H1 (cell line): ENCODE measurements at regions not wholly inside any gene's neighbourhood (a gene's known extent, or its start where the extent isn't known, plus 50 kb on each side); places are given as distances from the start of the nearest gene placed in this dataset.

Experiments
- CTCF ChIA-PET: fragments of 300-600 bp; sonication (Branson Sonifier 250); formaldehyde crosslinking; loops from one replicate; lab custom pipeline; 2021; ENCODE audit not compliant: partially characterized antibody; lab: Charles Lee
- POLR2A ChIA-PET: fragments of 300-600 bp; sonication (Branson Sonifier 250); formaldehyde crosslinking; loops from one replicate; lab custom pipeline; 2021; ENCODE audit warnings: inconsistent platforms; ENCODE audit not compliant: partially characterized antibody; lab: Charles Lee
- DNase-seq, 2 experiments: peaks; one replicate each; pipeline versions ENCODE4 v3.0.0 to v3.0.0-alpha.2; 2010 to 2022; ENCODE audit warnings: low spot score in 2 of 2, low read depth in 1 of 2, mixed read lengths in 1 of 2
- FAIRE-seq: peaks from 2 replicates; lab custom pipeline; 2011; peaks lifted over from hg19 to GRCh38; lab: Jason Lieb, UNC
- H2AFZ ChIP-seq: 2 replicates; pipeline ENCODE4 v1.8.1; 2012; ENCODE audit warnings: low read length, inconsistent platforms
- H2AK5ac ChIP-seq: 2 replicates; pipeline ENCODE4 v1.6.1; 2013; ENCODE audit warnings: low read depth, low read length
- H2BK120ac ChIP-seq: replicated peaks from 2 replicates; pipeline ENCODE3; 2013; ENCODE audit warnings: low read depth, low read length, inconsistent platforms
- H2BK12ac ChIP-seq: 2 replicates; pipeline ENCODE4 v1.6.1; 2013; ENCODE audit warnings: low read depth, low read length
- H2BK15ac ChIP-seq: 2 replicates; pipeline ENCODE4 v1.6.1; 2013; ENCODE audit warnings: low read length
- H2BK20ac ChIP-seq: 2 replicates; pipeline ENCODE4 v1.6.1; 2013; ENCODE audit warnings: low read length
- H2BK5ac ChIP-seq: 2 replicates; pipeline ENCODE4 v1.6.1; 2013; ENCODE audit warnings: low read depth, low read length
- H3K14ac ChIP-seq: 2 replicates; pipeline ENCODE4 v1.6.1; 2013; ENCODE audit warnings: inconsistent platforms; ENCODE audit not compliant: insufficient read length
- H3K18ac ChIP-seq: 2 replicates; pipeline ENCODE4 v1.6.1; 2013; ENCODE audit warnings: low read length; ENCODE audit errors: extremely low read depth
- H3K23ac ChIP-seq: 2 replicates; pipeline ENCODE4 v1.6.1; 2013; ENCODE audit warnings: inconsistent platforms; ENCODE audit not compliant: insufficient read length
- H3K23me2 ChIP-seq: 2 replicates; pipeline ENCODE4 v1.6.1; 2013; ENCODE audit warnings: low read depth, low read length
- H3K27ac ChIP-seq: 2 replicates; pipeline ENCODE4 v1.6.1; 2011; ENCODE audit warnings: low read depth, low read length, inconsistent platforms
- H3K27me3 ChIP-seq, 4 experiments: replicated peaks in 1 of 4; 1 replicate in 1 of 4; 2 replicates in 3 of 4; pipeline versions ENCODE4 v1.6.1 to v1.8.1; 2011 to 2013; ENCODE audit warnings: low read length in 3 of 4, mild to moderate bottlenecking in 3 of 4, inconsistent platforms in 2 of 4, mixed read lengths in 2 of 4, moderate library complexity in 1 of 4; ENCODE audit not compliant: control insufficient read depth in 3 of 4, insufficient read depth in 3 of 4; ENCODE audit errors: extremely low read depth in 1 of 4
- H3K36me3 ChIP-seq, 4 experiments: 2 replicates each; pipeline versions ENCODE4 v1.6.1 to v1.8.1; 2011 to 2013; ENCODE audit warnings: mild to moderate bottlenecking in 4 of 4, low read length in 3 of 4, moderate library complexity in 2 of 4, control low read depth in 1 of 4, inconsistent platforms in 1 of 4; ENCODE audit not compliant: insufficient read depth in 4 of 4, control insufficient read depth in 2 of 4
- H3K4ac ChIP-seq: replicated peaks from 2 replicates; pipeline ENCODE3; 2013; ENCODE audit warnings: low read length, low read depth, mixed read lengths, inconsistent platforms; ENCODE audit not compliant: insufficient read length
- H3K4me1 ChIP-seq, 4 experiments: replicated peaks in 1 of 4; 1 replicate in 1 of 4; 2 replicates in 3 of 4; pipeline versions ENCODE4 v1.6.1 to v1.8.1; 2011 to 2013; ENCODE audit warnings: low read length in 3 of 4, inconsistent platforms in 2 of 4, mixed read lengths in 1 of 4; ENCODE audit not compliant: insufficient read depth in 4 of 4, control insufficient read depth in 3 of 4
- H3K4me2 ChIP-seq, 2 experiments: 2 replicates each; pipeline versions ENCODE4 v1.6.1 to v1.8.1; 2011 to 2013; ENCODE audit warnings: low read depth in 2 of 2, low read length in 2 of 2, control low read depth in 1 of 2, inconsistent platforms in 1 of 2, mild to moderate bottlenecking in 1 of 2; ENCODE audit not compliant: insufficient read depth in 1 of 2
- H3K4me3 ChIP-seq, 4 experiments: fragments of 200-600, 300-600 bp in 1 of 4; sonication (generic), shearing (Covaris generic), sonication (Bioruptor Twin) in 1 of 4; 2 replicates each; pipeline versions ENCODE4 v1.5.1 to v1.8.1; 2011 to 2016; ENCODE audit warnings: low read length in 4 of 4, low read depth in 3 of 4, control low read depth in 2 of 4, inconsistent platforms in 2 of 4, mild to moderate bottlenecking in 2 of 4, mixed read lengths in 1 of 4, moderate library complexity in 1 of 4; ENCODE audit not compliant: insufficient read depth in 2 of 4; ENCODE audit errors: extremely low read depth in 1 of 4
- H3K56ac ChIP-seq: replicated peaks from 2 replicates; pipeline ENCODE3; 2013; ENCODE audit warnings: low read depth, mild to moderate bottlenecking, mixed read lengths, low read length, inconsistent platforms; ENCODE audit not compliant: insufficient read length
- H3K79me1 ChIP-seq: 2 replicates; pipeline ENCODE4 v1.6.1; 2013; ENCODE audit warnings: low read depth, low read length, control low read depth
- H3K79me2 ChIP-seq, 2 experiments: 2 replicates each; pipeline versions ENCODE4 v1.6.1 to v1.8.1; 2012 to 2013; ENCODE audit warnings: low read length in 2 of 2, mild to moderate bottlenecking in 2 of 2, inconsistent platforms in 1 of 2; ENCODE audit not compliant: insufficient read depth in 2 of 2, control insufficient read depth in 1 of 2
- H3K9ac ChIP-seq, 4 experiments: replicated peaks in 1 of 4; 1 replicate in 1 of 4; 2 replicates in 3 of 4; pipeline versions ENCODE4 v1.6.1 to v1.8.1; 2011 to 2013; ENCODE audit warnings: low read depth in 3 of 4, low read length in 3 of 4, control low read depth in 2 of 4, mild to moderate bottlenecking in 2 of 4, moderate library complexity in 2 of 4, inconsistent platforms in 1 of 4; ENCODE audit errors: extremely low read depth in 1 of 4
- H3K9me3 ChIP-seq, 2 experiments: 2 replicates each; pipeline versions ENCODE4 v1.6.1 to v1.8.1; 2012 to 2013; ENCODE audit warnings: mild to moderate bottlenecking in 2 of 2, moderate library complexity in 2 of 2, control low read depth in 1 of 2, inconsistent platforms in 1 of 2, low read depth in 1 of 2, low read length in 1 of 2, mixed read lengths in 1 of 2; ENCODE audit not compliant: insufficient read depth in 2 of 2
- H4K20me1 ChIP-seq, 2 experiments: replicated peaks in 1 of 2; 2 replicates each; pipeline versions ENCODE3 to v1.8.1; 2011 to 2013; ENCODE audit warnings: inconsistent platforms in 2 of 2, low read length in 2 of 2, mild to moderate bottlenecking in 1 of 2; ENCODE audit not compliant: insufficient read depth in 2 of 2, control insufficient read depth in 1 of 2
- H4K5ac ChIP-seq: 2 replicates; pipeline ENCODE4 v1.6.1; 2013; ENCODE audit warnings: low read length, low read depth, mixed read lengths, inconsistent platforms; ENCODE audit not compliant: insufficient read length
- H4K8ac ChIP-seq: 2 replicates; pipeline ENCODE4 v1.8.0; 2013; ENCODE audit warnings: mild to moderate bottlenecking, moderate library complexity, low read length, inconsistent platforms; ENCODE audit not compliant: insufficient read depth; ENCODE audit errors: extremely low read depth
- H4K91ac ChIP-seq: replicated peaks from 2 replicates; pipeline ENCODE3; 2013; ENCODE audit warnings: low read length, mixed read lengths, inconsistent platforms; ENCODE audit not compliant: insufficient read length
- JUND ChIP-seq: IDR thresholded peaks from 2 replicates; pipeline ENCODE4 v1.6.1; 2011; ENCODE audit warnings: mild to moderate bottlenecking, improper control_type of control experiment, low read length
- POLR2A ChIP-seq, 2 experiments: IDR thresholded peaks; 1 replicate in 1 of 2; 2 replicates in 1 of 2; pipeline ENCODE4 v1.6.1; 2011; ENCODE audit warnings: low read depth in 2 of 2, low read length in 2 of 2, mild to moderate bottlenecking in 2 of 2; ENCODE audit errors: control extremely low read depth in 1 of 2
- SP2 ChIP-seq: IDR thresholded peaks from 2 replicates; pipeline ENCODE4 v1.6.1; 2012; ENCODE audit warnings: mild to moderate bottlenecking, low read length, inconsistent platforms
- TCF12 ChIP-seq: IDR thresholded peaks from 2 replicates; pipeline ENCODE4 v1.6.1; 2011; ENCODE audit warnings: low read depth, mild to moderate bottlenecking, low read length
- YY1 ChIP-seq: IDR thresholded peaks from 2 replicates; pipeline ENCODE4 v1.6.1; 2011; ENCODE audit warnings: low read depth, mild to moderate bottlenecking, low read length
- WGBS, 2 experiments: shearing (Covaris generic) in 1 of 2; methylation state at CpG; one replicate each; pipeline versions ENCODE4 v1.1.6 to v1.1.7; 2013 to 2015; ENCODE audit warnings: low lambda C conversion rate in 2 of 2, mixed read lengths in 2 of 2, inconsistent platforms in 1 of 2, low coverage in 1 of 2, missing lambda C conversion rate in 1 of 2; ENCODE audit not compliant: insufficient replicate concordance in 2 of 2, insufficient coverage in 1 of 2, insufficient read length in 1 of 2; ENCODE audit errors: extremely low coverage in 1 of 2, missing lambda C conversion rate in 1 of 2; 5-methylcytosine and 5-hydroxymethylcytosine counted together

DNA sequence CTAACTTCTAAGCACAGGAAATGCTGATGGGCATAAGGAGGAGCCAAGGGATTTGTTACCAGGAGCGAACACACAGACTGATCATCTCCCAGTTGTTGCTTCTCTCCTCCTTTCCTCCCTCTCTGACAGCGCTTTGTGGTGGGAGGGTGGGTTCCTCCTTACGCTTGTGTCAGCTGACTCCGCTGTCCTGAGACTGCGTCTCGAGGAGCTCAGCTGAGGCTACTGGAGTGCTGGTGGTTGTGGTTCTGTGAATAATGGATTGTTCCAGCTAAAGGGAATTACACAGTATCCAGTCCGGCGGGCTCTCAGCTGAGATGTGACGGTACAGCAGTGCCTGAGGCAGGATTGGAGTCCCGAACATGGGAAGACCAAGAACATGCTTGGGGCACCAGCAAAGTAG, 113.4 kb downstream of the CTNND1 start:
- TF ChIP-seq JUND: no peak
- TF ChIP-seq SP2: no peak
- TF ChIP-seq POLR2A (IDR thresholded peaks at IDR 0.05; ENCODE audit: control extremely low read depth in 1 of 2, low read depth in 2 of 2, low read length in 2 of 2): no peak
- TF ChIP-seq YY1: no peak
- TF ChIP-seq TCF12: no peak
- TF ChIP-seq, all 59 proteins: peak for 0
- Histone ChIP-seq H3K27ac (no peak overlapping the region), H3K4me2 (no peak overlapping the region), H2AFZ (peak overlapping the region; percentile 66; the same call in 1 of the 2 replicates), H2BK12ac (no peak overlapping the region), H3K56ac (no peak overlapping the region), H3K14ac (no peak overlapping the region), H3K18ac (0 out of 2 replicates have a peak overlapping the region, but pooled peaks have one; percentile 24), H3K4ac (no peak overlapping the region), H3K27me3 (no peaks in the 10 kb centered on the region; a peak in 1 of 7 replicates), H4K91ac (no peak overlapping the region), H4K5ac (no peak overlapping the region), H3K23ac (no peak overlapping the region), H3K36me3 (no peaks in the 10 kb centered on the region), H3K79me1 (no peaks in the 10 kb centered on the region), H2BK5ac (no peak overlapping the region), H3K4me1 (no peaks in the 10 kb centered on the region), H3K23me2 (no peaks in the 10 kb centered on the region), H3K79me2 (no peaks in the 10 kb centered on the region), H4K8ac (no peak overlapping the region), H3K9me3 (no peaks in the 10 kb centered on the region), H3K4me3 (no peak overlapping the region), H2AK5ac (no peak overlapping the region), H2BK15ac (0 out of 2 replicates have a peak overlapping the region, but pooled peaks have one; percentile 47), H4K20me1 (no peaks in the 10 kb centered on the region), H3K9ac (no peak overlapping the region), H2BK20ac (no peak overlapping the region), H2BK120ac (no peak overlapping the region)
- CTCF ChIA-PET: interaction anchor here (0.7 kb wide), 1 partner anchor 263 kb away, joined by 3 read pairs; no protein-coding TSS in a partner anchor
- POLR2A ChIA-PET: no interaction called here
- WGBS, 2 experiments: 85% methylated on average over 10 of the region's 10 CpGs; no CpG with 5 or more reads in 1 of the 2 experiments
- FAIRE-seq: no peak
- no peak for DNase-seq
